Osteoblast (primary cell): ENCODE measurements at regions not wholly inside any gene's neighbourhood (a gene's known extent, or its start where the extent isn't known, plus 50 kb on each side); places are given as distances from the start of the nearest gene placed in this dataset.

Experiments used
- DNase-seq: peaks from one replicate; pipeline ENCODE4 v3.0.0; 2011; ENCODE audit warnings: low spot score, mixed read lengths; ENCODE audit not compliant: insufficient read length; ENCODE audit errors: missing footprints
- H2AFZ ChIP-seq: 2 replicates; pipeline ENCODE4 v1.6.0; 2011; ENCODE audit warnings: mild to moderate bottlenecking, low read length
- H3K27ac ChIP-seq: 2 replicates; pipeline ENCODE4 v1.5.1; 2011; ENCODE audit warnings: mild to moderate bottlenecking, low read depth, low read length, moderate library complexity
- H3K27me3 ChIP-seq: 2 replicates; pipeline ENCODE4 v1.6.0; 2012; ENCODE audit warnings: mild to moderate bottlenecking, control low read depth, inconsistent platforms, low read length, moderate library complexity; ENCODE audit not compliant: insufficient read depth
- H3K36me3 ChIP-seq: 2 replicates; pipeline ENCODE4 v1.5.1; 2011; ENCODE audit warnings: mild to moderate bottlenecking, low read length, control low read depth, moderate library complexity; ENCODE audit not compliant: insufficient read depth
- H3K4me1 ChIP-seq: 2 replicates; pipeline ENCODE4 v1.5.1; 2011; ENCODE audit warnings: mild to moderate bottlenecking, low read length, control low read depth, moderate library complexity; ENCODE audit not compliant: insufficient read depth
- H3K4me2 ChIP-seq: 2 replicates; pipeline ENCODE4 v1.6.0; 2011; ENCODE audit warnings: mild to moderate bottlenecking, low read length; ENCODE audit not compliant: insufficient read depth
- H3K4me3 ChIP-seq: fragments of 200-600 bp; sonication (generic); 3 replicates; pipeline ENCODE4 v1.5.1; 2012; ENCODE audit warnings: mild to moderate bottlenecking, low read length, inconsistent platforms; ENCODE audit not compliant: insufficient read depth
- H3K79me2 ChIP-seq: 2 replicates; pipeline ENCODE4 v1.6.0; 2012; ENCODE audit warnings: mild to moderate bottlenecking, low read length, control low read depth, inconsistent platforms; ENCODE audit not compliant: insufficient read depth
- H3K9me3 ChIP-seq: 2 replicates; pipeline ENCODE4 v1.5.1; 2011; ENCODE audit warnings: low read depth, low read length, control low read depth
- H4K20me1 ChIP-seq: 2 replicates; pipeline ENCODE4 v1.6.0; 2012; ENCODE audit warnings: mild to moderate bottlenecking, low read length, control low read depth; ENCODE audit not compliant: insufficient read depth
- TF ChIP-seq, protein P1 (sequence below): IDR thresholded peaks from 2 replicates; pipeline ENCODE4 v1.5.1; 2011; ENCODE audit warnings: mild to moderate bottlenecking, low read depth, low read length, moderate library complexity; ENCODE audit errors: extremely low read depth

DNA sequence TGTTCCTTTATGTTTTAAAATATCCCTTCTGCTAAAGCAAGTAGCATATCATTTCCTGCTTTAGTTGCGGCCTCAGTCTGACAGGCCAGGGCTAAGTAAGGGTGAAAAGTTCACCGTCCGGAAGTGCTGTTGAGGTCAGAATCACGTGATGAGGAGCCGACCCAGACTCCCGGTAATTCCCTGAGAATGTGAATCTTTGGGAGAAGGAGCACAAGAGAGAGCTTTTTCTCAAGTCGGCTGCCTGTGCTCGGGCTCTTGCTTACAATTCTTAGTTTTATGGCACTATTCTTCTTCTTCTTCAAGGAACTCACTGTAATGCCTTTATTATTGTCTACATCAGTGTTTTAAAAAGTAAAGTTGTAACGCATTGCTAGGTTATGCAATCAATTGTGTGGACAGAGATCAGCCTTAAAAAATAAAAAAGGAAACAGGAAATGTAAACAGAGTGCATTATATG lies 309.3 kb downstream of the PRL start:
- H3K79me2 ChIP-seq: no peaks in the 10 kb centered on the region
- TF ChIP-seq, protein P1, sequence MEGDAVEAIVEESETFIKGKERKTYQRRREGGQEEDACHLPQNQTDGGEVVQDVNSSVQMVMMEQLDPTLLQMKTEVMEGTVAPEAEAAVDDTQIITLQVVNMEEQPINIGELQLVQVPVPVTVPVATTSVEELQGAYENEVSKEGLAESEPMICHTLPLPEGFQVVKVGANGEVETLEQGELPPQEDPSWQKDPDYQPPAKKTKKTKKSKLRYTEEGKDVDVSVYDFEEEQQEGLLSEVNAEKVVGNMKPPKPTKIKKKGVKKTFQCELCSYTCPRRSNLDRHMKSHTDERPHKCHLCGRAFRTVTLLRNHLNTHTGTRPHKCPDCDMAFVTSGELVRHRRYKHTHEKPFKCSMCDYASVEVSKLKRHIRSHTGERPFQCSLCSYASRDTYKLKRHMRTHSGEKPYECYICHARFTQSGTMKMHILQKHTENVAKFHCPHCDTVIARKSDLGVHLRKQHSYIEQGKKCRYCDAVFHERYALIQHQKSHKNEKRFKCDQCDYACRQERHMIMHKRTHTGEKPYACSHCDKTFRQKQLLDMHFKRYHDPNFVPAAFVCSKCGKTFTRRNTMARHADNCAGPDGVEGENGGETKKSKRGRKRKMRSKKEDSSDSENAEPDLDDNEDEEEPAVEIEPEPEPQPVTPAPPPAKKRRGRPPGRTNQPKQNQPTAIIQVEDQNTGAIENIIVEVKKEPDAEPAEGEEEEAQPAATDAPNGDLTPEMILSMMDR: no peak
- peak overlapping the region; percentile 26 for H2AFZ ChIP-seq
- peak overlapping the region; percentile 64 for H3K4me2 ChIP-seq
- peak overlapping the region; percentile 79 for H3K27ac ChIP-seq
- no peaks in the 10 kb centered on the region for H4K20me1 ChIP-seq
- no peaks in the 10 kb centered on the region for H3K36me3 ChIP-seq
- H3K4me1 ChIP-seq: peaks cover 21% of the 10 kb centered on the region
- H3K27me3 ChIP-seq: no peaks in the 10 kb centered on the region
- peak; percentile 93 for DNase-seq
- peak overlapping the region; percentile 48 for H3K4me3 ChIP-seq
- no peaks in the 10 kb centered on the region for H3K9me3 ChIP-seq

DNA sequence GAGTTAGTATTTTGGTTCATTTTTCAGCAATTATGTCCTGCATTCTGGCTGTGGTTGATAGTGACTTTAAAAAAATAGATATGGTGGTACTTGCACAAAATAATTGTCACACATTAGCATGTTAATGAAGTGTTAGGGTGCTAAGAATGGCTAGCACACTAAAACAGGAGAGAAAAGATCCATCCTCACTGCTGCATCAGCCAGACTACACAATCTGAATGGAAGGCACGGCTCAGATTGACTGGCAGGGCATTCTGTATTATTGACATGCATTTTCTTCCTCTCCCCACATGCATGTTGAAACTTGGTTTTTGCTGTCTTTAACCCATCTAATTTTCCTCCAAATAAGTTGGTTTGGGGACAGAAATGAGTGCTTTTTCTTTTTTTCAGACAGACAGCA lies 306.3 kb downstream of the PRL start:
- TF ChIP-seq, protein P1: no peak
- DNase-seq: no peak

DNA sequence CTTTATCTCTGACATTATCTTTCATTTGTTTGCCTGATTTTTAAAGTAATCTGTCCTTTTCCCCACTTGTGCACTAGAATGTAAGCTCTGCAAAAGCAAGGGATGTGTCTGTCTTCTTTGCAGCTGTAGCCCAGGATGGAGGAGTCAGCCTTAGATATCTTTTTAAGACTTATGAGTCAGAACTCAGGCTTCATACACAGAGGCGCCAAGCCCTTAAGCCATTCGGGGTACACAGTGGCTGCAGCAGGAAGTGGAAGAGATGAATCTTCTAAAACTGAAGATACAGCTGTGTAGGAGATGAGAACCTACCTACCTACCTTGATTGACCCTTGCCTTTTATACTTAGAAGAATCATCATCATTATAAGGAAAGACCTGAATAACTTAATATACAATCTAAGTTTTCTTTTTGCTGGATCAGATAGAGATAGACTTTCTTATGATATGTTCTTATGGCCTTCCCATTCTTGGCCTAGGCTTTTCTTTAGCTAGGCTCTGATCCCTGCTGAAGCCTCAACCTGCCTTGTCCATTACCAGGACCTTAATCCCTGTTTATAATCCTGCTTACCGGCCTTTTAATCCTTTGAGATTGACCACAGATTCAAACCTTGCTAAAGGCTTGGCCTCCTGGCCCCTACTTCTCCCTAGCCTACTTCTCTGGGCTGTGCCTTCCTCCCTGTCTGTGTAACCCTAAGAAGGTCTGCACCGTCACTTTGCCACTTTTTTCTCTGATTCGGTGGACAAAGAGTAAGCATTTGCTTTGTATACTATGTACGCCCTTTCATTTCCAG lies 304.5 kb downstream of the PRL start:
- Histone ChIP-seq H3K9me3 (no peaks in the 10 kb centered on the region), H3K4me3 (no peak overlapping the region), H3K27me3 (no peaks in the 10 kb centered on the region), H4K20me1 (no peaks in the 10 kb centered on the region), H3K4me2 (peak overlapping the region; percentile 34), H3K27ac (no peak overlapping the region), H3K36me3 (no peaks in the 10 kb centered on the region), H3K4me1 (peaks cover 12% of the 10 kb centered on the region), H3K79me2 (no peaks in the 10 kb centered on the region), H2AFZ (peak overlapping the region; percentile 78)
- DNase-seq: peak; percentile 79
- TF ChIP-seq, protein P1: no peak

More for the DNA sequence above, 306.3 kb downstream of the PRL start:
- H4K20me1 ChIP-seq: no peaks in the 10 kb centered on the region
- H3K4me3 ChIP-seq: no peak overlapping the region
- no peak overlapping the region for H3K4me2 ChIP-seq
- peaks cover 21% of the 10 kb centered on the region for H3K4me1 ChIP-seq
- no peaks in the 10 kb centered on the region for H3K36me3 ChIP-seq
- no peak overlapping the region for H3K27ac ChIP-seq
- H3K9me3 ChIP-seq: no peaks in the 10 kb centered on the region
- no peaks in the 10 kb centered on the region for H3K79me2 ChIP-seq
- no peaks in the 10 kb centered on the region for H3K27me3 ChIP-seq
- H2AFZ ChIP-seq: no peak overlapping the region

DNA sequence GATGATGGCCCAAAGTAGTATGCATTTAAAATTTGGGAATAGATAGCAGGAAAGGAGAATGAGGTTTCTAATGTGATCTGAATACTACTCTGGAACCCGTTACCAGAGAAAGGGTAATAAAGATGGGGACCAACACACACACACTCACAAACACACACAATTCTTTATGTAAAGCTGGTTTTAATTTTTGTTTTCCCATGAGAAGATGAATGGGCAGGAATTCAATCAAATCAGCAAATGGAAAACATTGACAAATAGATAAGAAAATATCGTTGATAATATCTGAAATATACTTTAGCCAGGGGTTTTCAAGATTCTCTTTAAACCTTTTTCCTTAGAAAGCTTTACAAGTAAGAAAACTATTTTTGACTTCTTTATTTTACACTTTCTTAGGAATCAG lies 303.0 kb downstream of the PRL start:
- H3K4me1 ChIP-seq: peaks cover 12% of the 10 kb centered on the region
- H3K36me3 ChIP-seq: no peaks in the 10 kb centered on the region
- no peak for DNase-seq
- TF ChIP-seq, protein P1: no peak
- H3K79me2 ChIP-seq: no peaks in the 10 kb centered on the region
- no peak overlapping the region for H3K4me3 ChIP-seq
- H3K27me3 ChIP-seq: no peaks in the 10 kb centered on the region
- no peak overlapping the region for H2AFZ ChIP-seq
- no peaks in the 10 kb centered on the region for H3K9me3 ChIP-seq
- H3K4me2 ChIP-seq: no peak overlapping the region
- no peaks in the 10 kb centered on the region for H4K20me1 ChIP-seq
- no peak overlapping the region for H3K27ac ChIP-seq
